22Rv1 (cell line): ENCODE measurements at regions not wholly inside any gene's neighbourhood (a gene's known extent, or its start where the extent isn't known, plus 50 kb on each side); places are given as distances from the start of the nearest gene placed in this dataset.

ENCODE experiments used
- CTCF ChIP-seq: fragments of 450-650 bp; IDR thresholded peaks from 2 replicates; pipeline ENCODE4 v1.5.1; 2017; ENCODE audit warnings: mild to moderate bottlenecking
- ZFX ChIP-seq: fragments of 450-650 bp; IDR thresholded peaks from 2 replicates; pipeline ENCODE4 v1.6.1; 2017; ENCODE audit warnings: antibody characterized with exemption, borderline replicate concordance

- TF ChIP-seq CTCF (no peak), ZFX (no peak)
Measured at GRCh38 chr2:8624855-8625398, 56.9 kb upstream of the ID2 start.
